Panc1 (cell line): ENCODE measurements at regions not wholly inside any gene's neighbourhood (a gene's known extent, or its start where the extent isn't known, plus 50 kb on each side); places are given as distances from the start of the nearest gene placed in this dataset.

Experiments used
- ATAC-seq: fragments of 200-7000 bp; cut with Tn5 transposase; 2 replicates; pipeline ENCODE4 v1.9.1; 2020; ENCODE audit warnings: mild to moderate bottlenecking, moderate library complexity
- BruUV-seq: library from RNA; stranded (reverse); fragments of 400-500 nt; replicated peaks from 2 replicates; lab custom pipeline; 2021; lab: Mats Ljungman, UMichigan
- CTCF ChIA-PET: fragments of 300-600 bp; sonication (Branson Sonifier 250); formaldehyde crosslinking; loops from one replicate; lab custom pipeline; 2022; ENCODE audit warnings: antibody characterized with exemption; lab: Charles Lee
- POLR2A ChIA-PET: fragments of 300-600 bp; sonication (Branson Sonifier 250); formaldehyde crosslinking; loops from one replicate; lab custom pipeline; 2022; ENCODE audit warnings: antibody characterized with exemption; lab: Charles Lee
- DNase-seq: peaks from one replicate; pipeline ENCODE4 v3.0.0-alpha.2; 2010; ENCODE audit warnings: low read depth, low spot score
- H3K27ac ChIP-seq: 2 replicates; pipeline ENCODE4 v1.5.1; 2011; ENCODE audit warnings: mild to moderate bottlenecking, low read length, inconsistent platforms
- H3K27me3 ChIP-seq: fragments of 200-500 bp; sonication (Bioruptor generic); 2 replicates; pipeline ENCODE4 v1.6.0; 2014; ENCODE audit warnings: low read length, inconsistent platforms; ENCODE audit not compliant: control insufficient read depth, insufficient read depth
- H3K36me3 ChIP-seq: fragments of 200-500 bp; sonication (Bioruptor generic); 2 replicates; pipeline ENCODE4 v1.5.1; 2014; ENCODE audit warnings: inconsistent platforms, mild to moderate bottlenecking, low read length, moderate library complexity; ENCODE audit not compliant: control insufficient read depth, insufficient read depth
- H3K4me1 ChIP-seq: 2 replicates; pipeline ENCODE4 v1.5.1; 2011; ENCODE audit warnings: inconsistent platforms, mild to moderate bottlenecking, low read length, moderate library complexity; ENCODE audit not compliant: control insufficient read depth, insufficient read depth
- H3K4me3 ChIP-seq, 2 experiments: 2 replicates each; pipeline ENCODE4 v1.5.1; 2011 to 2012; ENCODE audit warnings: low read depth in 2 of 2, low read length in 2 of 2, mild to moderate bottlenecking in 2 of 2, inconsistent platforms in 1 of 2, moderate library complexity in 1 of 2
- H3K9me3 ChIP-seq: fragments of 200-500 bp; sonication (Bioruptor generic); 2 replicates; pipeline ENCODE4 v1.5.1; 2014; ENCODE audit warnings: low read depth, mild to moderate bottlenecking, inconsistent platforms, low read length, moderate library complexity; ENCODE audit not compliant: control insufficient read depth, insufficient read depth
- CTCF ChIP-seq: fragments of 450-650 bp; IDR thresholded peaks from 2 replicates; pipeline ENCODE4 v1.5.1; 2017; ENCODE audit warnings: mild to moderate bottlenecking
- POLR2AphosphoS5 ChIP-seq: IDR thresholded peaks from 2 replicates; pipeline ENCODE4 v1.6.1; 2012; ENCODE audit warnings: mild to moderate bottlenecking, low read depth, low read length, moderate library complexity
- REST ChIP-seq, 2 experiments: IDR thresholded peaks; 2 replicates each; pipeline ENCODE4 v1.6.1; 2011 to 2012; ENCODE audit warnings: low read depth in 2 of 2, control low read depth in 1 of 2, low read length in 1 of 2, mild to moderate bottlenecking in 1 of 2, moderate library complexity in 1 of 2; ENCODE audit not compliant: insufficient read depth in 1 of 2
- SIN3A ChIP-seq: IDR thresholded peaks from 2 replicates; pipeline ENCODE4 v1.6.1; 2012; ENCODE audit warnings: low read depth, mild to moderate bottlenecking, low read length, moderate library complexity, borderline replicate concordance; ENCODE audit not compliant: insufficient read depth
- TCF7L2 ChIP-seq: IDR thresholded peaks from 2 replicates; pipeline ENCODE4 v1.6.1; 2011; ENCODE audit warnings: mild to moderate bottlenecking, low read depth, low read length, inconsistent platforms
- in situ Hi-C: cut with HindIII; loops from 2 replicates; pipeline ENCODE4 v1.10.0; 2016; ENCODE audit warnings: low sequenced_read_pairs, low pct_unique_long_range_greater_than_20kb
- intact Hi-C: fragments of 100-400 bp; cut with micrococcal nuclease; formaldehyde crosslinking; loops from one replicate; pipeline ENCODE4 v1.10.0; 2022; ENCODE audit not compliant: unreplicated experiment

GRCh38 chr1:233448109-233448689, 120.7 kb downstream of the MAP3K21 start:
- TF ChIP-seq REST (IDR thresholded peaks at IDR 0.05; ENCODE audit: insufficient read depth in 1 of 2, low read depth in 2 of 2, low read length in 1 of 2) (no peak), SIN3A (no peak), POLR2AphosphoS5 (no peak), TCF7L2 (no peak), CTCF (no peak)
- Histone ChIP-seq H3K36me3 (no peaks in the 10 kb centered on the region), H3K4me1 (no peaks in the 10 kb centered on the region), H3K27me3 (peaks cover 7% of the 10 kb centered on the region; the same call in 1 of the 2 replicates), H3K27ac (no peak overlapping the region), H3K4me3 (no peak overlapping the region), H3K9me3 (no peaks in the 10 kb centered on the region)
- ChIA-PET POLR2A (no interaction called here), CTCF (no interaction called here)
- ATAC-seq (no peak), DNase-seq (no peak)
- no TSS peak for BruUV-seq
- intact Hi-C loops (no loop called here), in situ Hi-C loops (no loop called here)

DNA sequence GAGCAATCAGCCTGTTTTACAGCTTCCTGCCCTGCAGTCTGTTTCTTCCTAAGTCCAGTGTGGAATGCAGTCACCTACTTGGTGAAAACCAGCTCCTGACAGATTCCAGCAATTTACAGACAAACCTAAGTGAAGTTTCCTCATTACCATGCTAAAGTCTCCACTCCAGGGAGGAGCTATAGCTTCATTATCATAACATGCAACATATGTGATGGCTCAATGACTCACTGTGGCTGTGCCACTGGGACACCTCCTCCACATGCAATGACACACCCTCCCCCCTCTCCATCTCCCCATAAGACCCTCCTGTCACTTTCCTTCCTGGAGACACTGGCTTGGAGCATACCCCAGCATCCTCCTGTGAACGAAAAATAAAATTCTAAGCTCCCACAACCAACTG, 125.2 kb downstream of the MAP3K21 start:
- H3K36me3 ChIP-seq = no peaks in the 10 kb centered on the region
- no peak overlapping the region for H3K4me3 ChIP-seq
- in situ Hi-C loops = no loop called here
- ChIA-PET POLR2A (interaction anchor here (0.5 kb wide), 1 partner anchor 333 kb away, joined by 3 read pairs; no protein-coding TSS in a partner anchor), CTCF (no interaction called here)
- TF ChIP-seq TCF7L2 (no peak), REST (IDR thresholded peaks at IDR 0.05; ENCODE audit: insufficient read depth in 1 of 2, low read depth in 2 of 2, low read length in 1 of 2) (no peak), CTCF (no peak), SIN3A (no peak), POLR2AphosphoS5 (no peak)
- no TSS peak for BruUV-seq
- DNase-seq (no peak), ATAC-seq (no peak)
- no peak overlapping the region for H3K27ac ChIP-seq
- no peaks in the 10 kb centered on the region for H3K9me3 ChIP-seq
- no peaks in the 10 kb centered on the region for H3K4me1 ChIP-seq
- H3K27me3 ChIP-seq = peaks cover 9% of the 10 kb centered on the region; the same call in 1 of the 2 replicates
- intact Hi-C loops = no loop called here
